Vagina (tissue), 2 donors: ENCODE measurements at regions not wholly inside any gene's neighbourhood (a gene's known extent, or its start where the extent isn't known, plus 50 kb on each side); places are given as distances from the start of the nearest gene placed in this dataset.
"Not testable (repeated sequence)": the region's sequence is repeated elsewhere in the genome, so short reads cannot be mapped to it uniquely, and the experiment has no call there.

Experiments used
- DNase-seq, 2 donors: peaks; one replicate each; pipeline ENCODE4 v3.0.0-alpha.2; 2017; ENCODE audit errors: extremely low spot score in 2 of 2
- H3K27ac ChIP-seq: fragments of 200-600 bp; sonication (generic); one replicate; pipeline ENCODE4 v1.5.1; 2019
- H3K27me3 ChIP-seq: fragments of 200-600 bp; sonication (generic); one replicate; pipeline ENCODE4 v1.5.1; 2019
- H3K36me3 ChIP-seq, 2 donors: fragments of 200-600 bp; sonication (generic); one replicate each; pipeline ENCODE4 v1.5.1; 2017 to 2019
- H3K4me1 ChIP-seq: fragments of 200-600 bp; sonication (generic); one replicate; pipeline ENCODE4 v1.5.1; 2019
- H3K4me3 ChIP-seq, 2 donors: fragments of 200-600 bp; sonication (generic); 1 replicate in 1 of 2; 2 replicates in 1 of 2; pipeline ENCODE4 v1.5.1; 2016 to 2019
- H3K9me3 ChIP-seq: fragments of 200-600 bp; sonication (generic); one replicate; pipeline ENCODE4 v1.5.1; 2019
- CTCF ChIP-seq, 3 experiments: fragments of 450-650 bp in 2 of 3; fragments of 200-600 bp in 1 of 3; sonication (generic) in 1 of 3; IDR thresholded peaks; one replicate each; pipeline ENCODE4 v1.5.1; 2017 to 2019; ENCODE audit warnings: antibody characterized with exemption in 3 of 3, mild to moderate bottlenecking in 2 of 3, moderate library complexity in 2 of 3
- POLR2A ChIP-seq, 2 donors: fragments of 450-650 bp; IDR thresholded peaks; one replicate each; pipeline ENCODE4 v1.6.1; 2017; ENCODE audit warnings: antibody characterized with exemption in 2 of 2, mild to moderate bottlenecking in 2 of 2, moderate library complexity in 2 of 2
- POLR2AphosphoS5 ChIP-seq, 2 donors: sonication (generic); formaldehyde crosslinking; IDR thresholded peaks; one replicate each; pipeline ENCODE4 v1.9.0; 2017; ENCODE audit warnings: antibody characterized with exemption in 2 of 2, mild to moderate bottlenecking in 2 of 2, low read depth in 1 of 2; ENCODE audit not compliant: insufficient read depth in 1 of 2
- intact Hi-C: fragments of 100-400 bp; cut with DNase I; formaldehyde crosslinking; loops from one replicate; pipeline ENCODE4 v1.15.1; 2023

DNA sequence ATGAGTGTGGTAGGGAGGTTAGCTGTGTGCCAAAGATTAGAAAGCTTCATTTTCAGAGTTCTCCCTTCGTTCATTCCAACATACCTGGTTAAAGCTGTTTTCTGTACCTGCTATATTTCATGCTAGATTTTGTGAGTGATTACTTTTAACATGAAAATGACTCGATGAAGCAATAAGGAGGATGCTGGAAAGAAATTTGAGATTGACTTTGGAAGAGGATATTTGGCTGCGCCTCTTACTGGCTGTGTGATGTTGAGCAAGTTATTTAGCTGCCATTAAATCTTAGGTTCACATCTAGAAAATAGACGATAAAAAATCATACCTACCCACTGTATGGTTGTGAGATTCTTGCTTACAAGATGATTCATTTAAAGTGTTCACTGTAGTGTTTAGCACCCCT, 288.7 kb downstream of the ZIC4 start:
- Histone ChIP-seq H3K27me3 (no peaks in the 10 kb centered on the region), H3K27ac (no peak overlapping the region), H3K36me3 (no peaks in the 10 kb centered on the region), H3K4me3 (no peak overlapping the region), H3K9me3 (no peaks in the 10 kb centered on the region), H3K4me1 (no peaks in the 10 kb centered on the region)
- DNase-seq, result no peak
- no peak for TF ChIP-seq POLR2AphosphoS5 (IDR thresholded peaks at IDR 0.05; ENCODE audit: insufficient read depth in 1 of 2, low read depth in 1 of 2)
- no peak for TF ChIP-seq CTCF (IDR thresholded peaks at IDR 0.05)
- no peak for TF ChIP-seq POLR2A (IDR thresholded peaks at IDR 0.05)
- intact Hi-C loops, result no loop called here

- TF ChIP-seq POLR2AphosphoS5 (IDR thresholded peaks at IDR 0.05; ENCODE audit: insufficient read depth in 1 of 2, low read depth in 1 of 2), result no peak
- TF ChIP-seq CTCF (IDR thresholded peaks at IDR 0.05), result no peak
- no peak for TF ChIP-seq POLR2A (IDR thresholded peaks at IDR 0.05)
- no peak for DNase-seq
- intact Hi-C loops, result no loop called here
- H3K27me3 ChIP-seq, result no peaks in the 10 kb centered on the region
- no peaks in the 10 kb centered on the region for H3K9me3 ChIP-seq
- no peak overlapping the region for H3K4me3 ChIP-seq
- H3K4me1 ChIP-seq, result no peaks in the 10 kb centered on the region
- H3K36me3 ChIP-seq, result no peaks in the 10 kb centered on the region
- no peak overlapping the region for H3K27ac ChIP-seq
Measured at GRCh38 chr3:147113293-147114044, 292.9 kb downstream of the ZIC4 start.

GRCh38 chr3:147099076-147099475, 307.3 kb downstream of the ZIC4 start:
- H3K36me3 ChIP-seq, result no peaks in the 10 kb centered on the region
- H3K9me3 ChIP-seq, result no peaks in the 10 kb centered on the region
- DNase-seq, result no peak
- no peak overlapping the region for H3K4me3 ChIP-seq
- H3K27ac ChIP-seq, result no peak overlapping the region
- H3K27me3 ChIP-seq, result no peaks in the 10 kb centered on the region
- intact Hi-C loops, result no loop called here
- no peaks in the 10 kb centered on the region for H3K4me1 ChIP-seq
- TF ChIP-seq POLR2A (IDR thresholded peaks at IDR 0.05), result no peak
- no peak for TF ChIP-seq CTCF (IDR thresholded peaks at IDR 0.05)

DNA sequence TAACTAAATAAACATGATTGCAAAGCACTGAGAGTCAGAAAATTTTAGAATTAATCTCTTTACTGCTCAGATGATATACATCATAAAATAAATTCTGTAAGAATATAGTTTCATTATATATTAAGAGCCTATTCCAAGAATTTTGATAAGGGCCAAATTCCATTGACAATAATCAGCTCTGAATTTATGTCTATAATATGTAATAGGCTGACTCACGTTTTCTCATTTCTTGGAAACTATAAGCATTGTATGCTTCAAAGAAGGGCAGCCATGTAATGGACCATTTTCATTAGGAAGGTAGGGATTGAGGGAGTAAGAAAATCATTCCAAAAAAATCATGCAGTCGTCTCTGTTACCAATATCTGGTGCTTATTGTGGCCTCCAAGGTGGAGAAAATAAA, 315.9 kb downstream of the ZIC4 start:
- no peaks in the 10 kb centered on the region for H3K4me1 ChIP-seq
- no peaks in the 10 kb centered on the region for H3K36me3 ChIP-seq
- H3K27me3 ChIP-seq, result no peaks in the 10 kb centered on the region
- no peak overlapping the region for H3K4me3 ChIP-seq
- intact Hi-C loops, result no loop called here
- DNase-seq, result no peak
- TF ChIP-seq POLR2AphosphoS5 (IDR thresholded peaks at IDR 0.05; ENCODE audit: insufficient read depth in 1 of 2, low read depth in 1 of 2) (no peak), CTCF (IDR thresholded peaks at IDR 0.05) (no peak), POLR2A (IDR thresholded peaks at IDR 0.05) (no peak)
- no peak overlapping the region for H3K27ac ChIP-seq
- H3K9me3 ChIP-seq, result no peaks in the 10 kb centered on the region

GRCh38 chr3:147089286-147089685, 317.1 kb downstream of the ZIC4 start:
- Histone ChIP-seq H3K36me3 (no peaks in the 10 kb centered on the region), H3K9me3 (no peaks in the 10 kb centered on the region), H3K4me1 (no peaks in the 10 kb centered on the region), H3K27me3 (no peaks in the 10 kb centered on the region), H3K4me3 (no peak overlapping the region), H3K27ac (no peak overlapping the region)
- DNase-seq, result no peak
- intact Hi-C loops, result no loop called here
- no peak for TF ChIP-seq POLR2AphosphoS5 (IDR thresholded peaks at IDR 0.05; ENCODE audit: insufficient read depth in 1 of 2, low read depth in 1 of 2)
- no peak for TF ChIP-seq CTCF (IDR thresholded peaks at IDR 0.05)
- TF ChIP-seq POLR2A (IDR thresholded peaks at IDR 0.05), result no peak

DNA sequence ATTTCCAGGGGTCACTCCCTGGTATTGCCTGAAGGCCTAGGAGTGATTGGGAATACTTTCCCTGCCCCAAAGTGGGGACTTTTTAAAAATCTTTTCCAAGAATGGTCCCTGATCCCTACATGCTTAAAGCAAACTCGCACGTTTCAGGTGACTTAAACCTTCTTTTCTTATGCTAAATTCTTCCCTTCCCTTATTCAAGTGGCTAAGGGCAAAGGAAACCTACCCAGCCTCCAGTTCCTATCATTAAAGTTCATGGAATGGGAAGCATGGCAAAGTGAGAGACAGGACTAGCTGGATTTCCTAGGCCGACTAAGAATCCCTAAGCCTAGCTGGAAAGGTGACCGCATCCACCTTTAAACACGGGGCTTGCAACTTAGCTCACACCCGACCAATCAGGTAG, 346.8 kb downstream of the ZIC4 start:
- H3K9me3 ChIP-seq, H3K4me3 ChIP-seq, intact Hi-C loops, H3K4me1 ChIP-seq, DNase-seq, H3K27me3 ChIP-seq, H3K36me3 ChIP-seq, H3K27ac ChIP-seq: not testable (repeated sequence)
